WTC11 (cell line): ENCODE measurements at regions not wholly inside any gene's neighbourhood (a gene's known extent, or its start where the extent isn't known, plus 50 kb on each side); places are given as distances from the start of the nearest gene placed in this dataset.

Experiments used
- ATAC-seq: fragments of 200-7000 bp; cut with Tn5 transposase; 2 replicates; pipeline ENCODE4 v1.10.0; 2021; ENCODE audit warnings: mild to moderate bottlenecking, moderate library complexity
- CTCF ChIA-PET: fragments of 300-600 bp; sonication (Branson Sonifier 250); formaldehyde crosslinking; loops from one replicate; lab custom pipeline; 2021; ENCODE audit warnings: antibody characterized with exemption; lab: Charles Lee
- POLR2A ChIA-PET: fragments of 350-600 bp; sonication (Branson Sonifier 250); formaldehyde crosslinking; loops from one replicate; lab custom pipeline; 2021; ENCODE audit warnings: antibody characterized with exemption; lab: Charles Lee
- DNase-seq: peaks from one replicate; pipeline ENCODE4 v3.0.0; 2021; ENCODE audit warnings: low spot score
- H3K27ac Mint-ChIP-seq: 2 replicates; pipeline ENCODE4 v1.8.0; 2021; ENCODE audit warnings: mixed read lengths
- H3K27me3 Mint-ChIP-seq: 2 replicates; pipeline ENCODE4 v1.8.0; 2021; ENCODE audit warnings: low read depth, mild to moderate bottlenecking, moderate library complexity, mixed read lengths
- H3K36me3 Mint-ChIP-seq: 2 replicates; pipeline ENCODE4 v1.8.0; 2021; ENCODE audit warnings: mixed read lengths
- H3K4me1 Mint-ChIP-seq: 2 replicates; pipeline ENCODE4 v1.8.0; 2022; ENCODE audit warnings: mixed read lengths
- H3K4me3 Mint-ChIP-seq: 2 replicates; pipeline ENCODE4 v1.8.0; 2021; ENCODE audit warnings: mild to moderate bottlenecking, moderate library complexity, mixed read lengths
- H3K9me3 Mint-ChIP-seq: 2 replicates; pipeline ENCODE4 v1.8.0; 2021; ENCODE audit warnings: mixed read lengths
- AR ChIP-seq: fragments of 250-450 bp; sonication (Bioruptor Pico); IDR thresholded peaks from 2 replicates; pipeline ENCODE4 v1.9.0; 2021; ENCODE audit warnings: mild to moderate bottlenecking
- ARID4B ChIP-seq: sonication (generic); formaldehyde crosslinking; IDR thresholded peaks from 2 replicates; pipeline ENCODE4 v1.8.0; 2023; ENCODE audit warnings: missing genetic modification reagents, mild to moderate bottlenecking, borderline replicate concordance
- ATF1 ChIP-seq: sonication (generic); formaldehyde crosslinking; IDR thresholded peaks from 2 replicates; pipeline ENCODE4 v1.8.1; 2023; ENCODE audit warnings: mild to moderate bottlenecking, moderate library complexity, missing genetic modification reagents
- ATF6 ChIP-seq: sonication (generic); formaldehyde crosslinking; IDR thresholded peaks from 2 replicates; pipeline ENCODE4 v1.8.1; 2023; ENCODE audit warnings: mild to moderate bottlenecking, missing genetic modification reagents
- CREM ChIP-seq: sonication (generic); formaldehyde crosslinking; IDR thresholded peaks from 2 replicates; pipeline ENCODE4 v1.8.1; 2022; ENCODE audit warnings: mild to moderate bottlenecking, missing genetic modification reagents, moderate library complexity
- ELF4 ChIP-seq: sonication (generic); formaldehyde crosslinking; IDR thresholded peaks from 2 replicates; pipeline ENCODE4 v1.8.1; 2022; ENCODE audit warnings: low read depth, mild to moderate bottlenecking, moderate library complexity, missing genetic modification reagents
- GRHL2 ChIP-seq: fragments of 250-450 bp; sonication (Bioruptor Pico); IDR thresholded peaks from 2 replicates; pipeline ENCODE4 v1.8.0; 2022; ENCODE audit warnings: mild to moderate bottlenecking, moderate library complexity; ENCODE audit not compliant: insufficient replicate concordance, severe bottlenecking
- JAZF1 ChIP-seq: fragments of 250-450 bp; sonication (Bioruptor Pico); IDR thresholded peaks from 2 replicates; pipeline ENCODE4 v1.9.0; 2021; ENCODE audit warnings: moderate library complexity, mild to moderate bottlenecking, inconsistent platforms
- JUN ChIP-seq: sonication (generic); formaldehyde crosslinking; IDR thresholded peaks from 2 replicates; pipeline ENCODE4 v1.8.0; 2023; ENCODE audit warnings: mild to moderate bottlenecking, missing genetic modification reagents
- MYBL2 ChIP-seq: sonication (generic); formaldehyde crosslinking; IDR thresholded peaks from 2 replicates; pipeline ENCODE4 v1.8.1; 2023; ENCODE audit warnings: mild to moderate bottlenecking, moderate library complexity, missing genetic modification reagents
- NFATC4 ChIP-seq: fragments of 250-450 bp; sonication (Bioruptor Pico); IDR thresholded peaks from 2 replicates; pipeline ENCODE4 v1.9.0; 2021; ENCODE audit warnings: mild to moderate bottlenecking
- NR3C1 ChIP-seq: sonication (generic); formaldehyde crosslinking; conservative IDR thresholded peaks from 2 replicates; pipeline ENCODE4 v1.8.1; 2023; ENCODE audit warnings: low read depth, mild to moderate bottlenecking, missing genetic modification reagents
- RORB ChIP-seq: fragments of 250-450 bp; sonication (Bioruptor Pico); IDR thresholded peaks from 2 replicates; pipeline ENCODE4 v1.9.0; 2021; ENCODE audit warnings: mild to moderate bottlenecking
- SOX15 ChIP-seq: fragments of 250-450 bp; sonication (Bioruptor Pico); IDR thresholded peaks from 2 replicates; pipeline ENCODE4 v1.9.0; 2021; ENCODE audit warnings: mild to moderate bottlenecking
- TEAD4 ChIP-seq: sonication (generic); formaldehyde crosslinking; IDR thresholded peaks from 2 replicates; pipeline ENCODE4 v1.8.0; 2022; ENCODE audit warnings: mild to moderate bottlenecking, missing genetic modification reagents
- TP53 ChIP-seq: sonication (generic); formaldehyde crosslinking; IDR thresholded peaks from 2 replicates; pipeline ENCODE4 v1.8.1; 2023; ENCODE audit warnings: mild to moderate bottlenecking, missing genetic modification reagents
- ZNF232 ChIP-seq: sonication (generic); formaldehyde crosslinking; IDR thresholded peaks from 2 replicates; pipeline ENCODE4 v1.8.0; 2022; ENCODE audit warnings: mild to moderate bottlenecking, missing genetic modification reagents
- ZNF317 ChIP-seq: sonication (generic); formaldehyde crosslinking; IDR thresholded peaks from 2 replicates; pipeline ENCODE4 v1.8.1; 2023; ENCODE audit warnings: low read depth, mild to moderate bottlenecking, moderate library complexity, missing genetic modification reagents, borderline replicate concordance
- ZNF396 ChIP-seq: fragments of 250-450 bp; sonication (Bioruptor Pico); IDR thresholded peaks from 2 replicates; pipeline ENCODE4 v1.8.0; 2021; ENCODE audit warnings: mild to moderate bottlenecking, moderate library complexity, borderline replicate concordance
- ZNF416 ChIP-seq: fragments of 250-450 bp; sonication (Bioruptor Pico); IDR thresholded peaks from 2 replicates; pipeline ENCODE4 v1.9.0; 2021; ENCODE audit warnings: mild to moderate bottlenecking, inconsistent platforms
- ZNF671 ChIP-seq: fragments of 250-450 bp; sonication (Bioruptor Pico); IDR thresholded peaks from 2 replicates; pipeline ENCODE4 v1.8.0; 2021; ENCODE audit warnings: mild to moderate bottlenecking
- TF ChIP-seq, protein P1 (sequence below): sonication (generic); formaldehyde crosslinking; IDR thresholded peaks from 2 replicates; pipeline ENCODE4 v1.8.0; 2022; ENCODE audit warnings: mild to moderate bottlenecking, missing genetic modification reagents

GRCh38 chr12:4120316-4120917, 153.1 kb upstream of the CCND2 start:
- Mint-ChIP-seq H3K27me3 (no peaks in the 10 kb centered on the region), H3K9me3 (peaks cover 8% of the 10 kb centered on the region; the same call in 1 of the 2 replicates), H3K27ac (no peak overlapping the region), H3K36me3 (no peaks in the 10 kb centered on the region), H3K4me3 (no peak overlapping the region), H3K4me1 (peaks cover 27% of the 10 kb centered on the region)
- CTCF ChIA-PET: no interaction called here
- DNase-seq (no peak), ATAC-seq (no peak)
- TF ChIP-seq CREM: no peak
- TF ChIP-seq ZNF317: no peak
- TF ChIP-seq, protein P1, sequence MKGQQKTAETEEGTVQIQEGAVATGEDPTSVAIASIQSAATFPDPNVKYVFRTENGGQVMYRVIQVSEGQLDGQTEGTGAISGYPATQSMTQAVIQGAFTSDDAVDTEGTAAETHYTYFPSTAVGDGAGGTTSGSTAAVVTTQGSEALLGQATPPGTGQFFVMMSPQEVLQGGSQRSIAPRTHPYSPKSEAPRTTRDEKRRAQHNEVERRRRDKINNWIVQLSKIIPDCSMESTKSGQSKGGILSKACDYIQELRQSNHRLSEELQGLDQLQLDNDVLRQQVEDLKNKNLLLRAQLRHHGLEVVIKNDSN (CRISPR knock-in tag): no peak
- no peak for TF ChIP-seq NR3C1
- TF ChIP-seq MYBL2 (CRISPR knock-in tag): no peak
- TF ChIP-seq TP53 (CRISPR knock-in tag): no peak
- TF ChIP-seq ATF6 (CRISPR knock-in tag): no peak
- TF ChIP-seq ZNF416 (CRISPR knock-in tag): no peak
- POLR2A ChIA-PET: no interaction called here

DNA sequence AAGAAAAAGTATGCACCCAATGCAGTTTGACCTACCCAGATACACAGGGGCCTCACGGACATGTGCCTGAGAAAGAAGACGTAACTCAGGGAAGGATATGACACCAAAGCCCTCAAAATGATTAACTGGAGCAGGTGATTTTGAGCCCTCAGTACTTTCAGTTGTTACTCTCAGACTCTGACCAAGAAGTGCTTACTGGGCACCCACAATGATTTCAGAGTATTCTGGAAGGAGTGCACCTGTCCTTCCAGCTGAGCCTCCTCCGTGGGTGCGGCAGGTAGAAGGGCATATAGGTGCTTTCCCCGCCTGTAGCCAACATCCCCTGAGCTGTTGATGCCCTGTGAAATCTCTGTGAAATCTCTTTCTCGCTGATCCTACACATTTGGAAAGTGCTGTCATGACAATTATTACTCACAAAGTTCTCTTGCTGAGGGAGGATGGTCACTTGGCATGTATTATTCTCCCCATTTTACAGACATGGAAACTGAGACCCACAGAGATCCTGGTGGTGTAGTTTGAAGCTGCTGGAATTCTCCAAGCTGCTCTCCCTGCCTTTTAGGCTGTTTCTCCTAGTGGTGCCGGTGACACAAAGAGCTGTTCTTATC, 154.3 kb upstream of the CCND2 start:
- no peak for TF ChIP-seq RORB
- no peak for TF ChIP-seq ATF1 (CRISPR knock-in tag)
- TF ChIP-seq JUN (CRISPR knock-in tag): no peak
- TF ChIP-seq JAZF1 (CRISPR knock-in tag): no peak
- no peak for TF ChIP-seq ZNF232
- no peak for TF ChIP-seq SOX15 (CRISPR knock-in tag)
- TF ChIP-seq ZNF396 (CRISPR knock-in tag): no peak
- no peak for TF ChIP-seq NFATC4 (CRISPR knock-in tag)
- TF ChIP-seq TEAD4 (CRISPR knock-in tag): no peak
- TF ChIP-seq AR (CRISPR knock-in tag): no peak
- TF ChIP-seq, protein P1 (CRISPR knock-in tag): no peak
- TF ChIP-seq ARID4B: no peak
- TF ChIP-seq ZNF671: no peak
- no peak for TF ChIP-seq GRHL2 (CRISPR knock-in tag)
- no peak for TF ChIP-seq ELF4 (CRISPR knock-in tag)
- ChIA-PET POLR2A (interaction anchor here (0.6 kb wide), 1 partner anchor 210 kb away, joined by 6 read pairs; no protein-coding TSS in a partner anchor), CTCF (interaction anchor here (1.3 kb wide), 1 partner anchor 12 kb away, joined by 3 read pairs; no protein-coding TSS in a partner anchor)
- Mint-ChIP-seq H3K4me3 (no peak overlapping the region), H3K27me3 (no peaks in the 10 kb centered on the region), H3K27ac (no peak overlapping the region), H3K36me3 (no peaks in the 10 kb centered on the region), H3K9me3 (peaks cover 8% of the 10 kb centered on the region; the same call in 1 of the 2 replicates), H3K4me1 (peaks cover 33% of the 10 kb centered on the region)
- DNase-seq: no peak
- no peak for ATAC-seq
